DOHH2 (cell line): ENCODE measurements at regions not wholly inside any gene's neighbourhood (a gene's known extent, or its start where the extent isn't known, plus 50 kb on each side); places are given as distances from the start of the nearest gene placed in this dataset.

Source experiments
- CTCF ChIP-seq: fragments of 200-600 bp; sonication (generic); IDR thresholded peaks from one replicate; pipeline ENCODE4 v1.5.1; 2014; ENCODE audit warnings: antibody characterized with exemption, mild to moderate bottlenecking, low read depth, low read length; ENCODE audit not compliant: poor library complexity, severe bottlenecking
- EZH2phosphoT487 ChIP-seq: fragments of 200-600 bp; sonication (generic); IDR thresholded peaks from 2 replicates; pipeline ENCODE4 v1.6.1; 2017; ENCODE audit warnings: borderline replicate concordance, mild to moderate bottlenecking, antibody characterized with exemption, low read length, moderate library complexity, mixed read lengths

- TF ChIP-seq CTCF (no peak), EZH2phosphoT487 (no peak)
Measured at GRCh38 chr4:29867412-29867811, 852.8 kb upstream of the PCDH7 start.
